ENCODE measurements at regions not wholly inside any gene's neighbourhood (a gene's known extent, or its start where the extent isn't known, plus 50 kb on each side); places are given as distances from the start of the nearest gene placed in this dataset.

- no peak for TF ChIP-seq PRDM15 (CRISPR knock-in tag; IDR thresholded peaks at IDR 0.05)
- TF ChIP-seq NFE2L1 (CRISPR knock-in tag; IDR thresholded peaks at IDR 0.05) = no peak
- no peak for TF ChIP-seq E2F5 (CRISPR knock-in tag; IDR thresholded peaks at IDR 0.05)
- TF ChIP-seq HMGA2 (CRISPR knock-in tag; IDR thresholded peaks at IDR 0.05) = no peak
Observed at GRCh38 chr13:65401315-65401714, 1828.8 kb downstream of the PCDH9 start (continued).

GRCh38 chr13:65400702-65401101 is 1829.4 kb downstream of the PCDH9 start:
- CTCF ChIA-PET = no interaction called here
- H3K27me3 Mint-ChIP-seq (ENCODE audit: low read depth) = no peaks in the 10 kb centered on the region

GRCh38 chr13:65387743-65388347 is 1842.3 kb downstream of the PCDH9 start:
- no peaks in the 10 kb centered on the region for H3K4me1 Mint-ChIP-seq
- peaks cover 4% of the 10 kb centered on the region; the same call in 1 of the 2 replicates for H3K27me3 Mint-ChIP-seq (ENCODE audit: low read depth)
- CTCF ChIA-PET = no interaction called here
- POLR2A ChIA-PET = no interaction called here
- DNase-seq (ENCODE audit: low spot score) = peak; percentile 10
- H3K9me3 Mint-ChIP-seq = peaks cover 64% of the 10 kb centered on the region
- H3K27ac Mint-ChIP-seq = no peak overlapping the region
- TF ChIP-seq FOXP4 (CRISPR knock-in tag; IDR thresholded peaks at IDR 0.05) (no peak), PREB (CRISPR knock-in tag; IDR thresholded peaks at IDR 0.05; ENCODE audit: borderline replicate concordance) (no peak), NR1H2 (CRISPR knock-in tag; IDR thresholded peaks at IDR 0.05) (no peak), ERG (CRISPR knock-in tag; IDR thresholded peaks at IDR 0.05) (no peak), OVOL2 (CRISPR knock-in tag; IDR thresholded peaks at IDR 0.05; ENCODE audit: borderline replicate concordance) (no peak)
- no peak overlapping the region for H3K4me3 Mint-ChIP-seq
- H3K36me3 Mint-ChIP-seq = peaks cover 32% of the 10 kb centered on the region
- no peak for ATAC-seq

More at GRCh38 chr13:65400702-65401101, 1829.4 kb downstream of the PCDH9 start:
- Mint-ChIP-seq H3K4me3 (no peak overlapping the region), H3K36me3 (no peaks in the 10 kb centered on the region), H3K27ac (no peak overlapping the region), H3K4me1 (peaks cover 7% of the 10 kb centered on the region), H3K9me3 (no peaks in the 10 kb centered on the region)
- DNase-seq (ENCODE audit: low spot score) (no peak), ATAC-seq (no peak)
- POLR2A ChIA-PET = no interaction called here
- no peak for TF ChIP-seq CREB1 (CRISPR knock-in tag; IDR thresholded peaks at IDR 0.05)
- no peak for TF ChIP-seq SMAD4 (CRISPR knock-in tag; IDR thresholded peaks at IDR 0.05)
- TF ChIP-seq USF2 (CRISPR knock-in tag; IDR thresholded peaks at IDR 0.05) = no peak
- no peak for TF ChIP-seq ZNF416 (CRISPR knock-in tag; IDR thresholded peaks at IDR 0.05)
- no peak for TF ChIP-seq TP53 (CRISPR knock-in tag; IDR thresholded peaks at IDR 0.05)
